Right cardiac atrium (tissue), 5 donors: ENCODE measurements at regions not wholly inside any gene's neighbourhood (a gene's known extent, or its start where the extent isn't known, plus 50 kb on each side); places are given as distances from the start of the nearest gene placed in this dataset.
"Not testable (repeated sequence)": the region's sequence is repeated elsewhere in the genome, so short reads cannot be mapped to it uniquely, and the experiment has no call there.

Experiments used
- ATAC-seq, 2 donors: fragments of 200-7000 bp; cut with Tn5 transposase; one replicate each; pipeline versions ENCODE4 v1.8.0 to v1.9.1; 2020; ENCODE audit warnings: moderate library complexity in 2 of 2, mild to moderate bottlenecking in 1 of 2
- DNase-seq, 3 donors: peaks; one replicate each; pipeline ENCODE4 v3.0.0-alpha.2; 2020
- H3K27ac ChIP-seq: one replicate; pipeline ENCODE4 v1.5.1; 2013; ENCODE audit warnings: mild to moderate bottlenecking, low read length, control low read depth, moderate library complexity
- H3K27me3 ChIP-seq: one replicate; pipeline ENCODE4 v1.6.1; 2013; ENCODE audit not compliant: control insufficient read depth, insufficient read depth
- H3K4me1 ChIP-seq: one replicate; pipeline ENCODE4 v1.6.1; 2013; ENCODE audit warnings: low read length; ENCODE audit not compliant: control insufficient read depth, insufficient read depth
- H3K4me3 ChIP-seq: one replicate; pipeline ENCODE4 v1.5.1; 2013; ENCODE audit warnings: low read length, control low read depth
- H3K9me3 ChIP-seq: one replicate; pipeline ENCODE4 v1.6.1; 2013; ENCODE audit warnings: low read length; ENCODE audit not compliant: control insufficient read depth
- WGBS: extraction: QIAGEN DNeasy Blood & Tissue Kit; methylation state at CpG from one replicate; pipeline ENCODE4 v1.1.7; 2013; 5-methylcytosine and 5-hydroxymethylcytosine counted together
- intact Hi-C, 4 donors: fragments of 100-400 bp; cut with DNase I; formaldehyde crosslinking; loops; one replicate each; pipeline versions ENCODE4 v1.11.0 to v1.14.0; 2022 to 2023
- donor health status: healthy with polysubstance abuse.
- donor health status: DM: no; HTN: yes; CAD: no.
- donor health status: DM: no; HTN: no; CAD: no.
- donor health status: DM: no; HTN: yes; CAD: no; lungs with severe emphysema.
- donor health status: DM: yes; HTN: yes; CAD: no.

GRCh38 chr1:144516172-144516571 is 54.7 kb upstream of the NBPF15 start:
- H3K4me1 ChIP-seq, H3K27me3 ChIP-seq, H3K9me3 ChIP-seq, intact Hi-C loops, H3K27ac ChIP-seq, DNase-seq, ATAC-seq, H3K4me3 ChIP-seq: not testable (repeated sequence)
- 88% methylated on average over 3 of the region's 3 CpGs for WGBS

- H3K4me3 ChIP-seq: not testable (repeated sequence)
- 86% methylated on average over 2 of the region's 2 CpGs for WGBS
Measured at GRCh38 chr1:144516906-144517305, 55.4 kb upstream of the NBPF15 start.

GRCh38 chr1:144518439-144518838 is 57.0 kb upstream of the NBPF15 start:
- DNase-seq, H3K27me3 ChIP-seq, H3K4me3 ChIP-seq, H3K9me3 ChIP-seq, intact Hi-C loops, ATAC-seq, H3K27ac ChIP-seq, H3K4me1 ChIP-seq: not testable (repeated sequence)
- WGBS: 79% methylated on average over 8 of the region's 9 CpGs

More at GRCh38 chr1:144516906-144517305, 55.4 kb upstream of the NBPF15 start:
- ATAC-seq, intact Hi-C loops, H3K9me3 ChIP-seq, DNase-seq, H3K27ac ChIP-seq, H3K27me3 ChIP-seq, H3K4me1 ChIP-seq: not testable (repeated sequence)

GRCh38 chr1:144519528-144520189 is 58.2 kb upstream of the NBPF15 start:
- intact Hi-C loops, H3K27ac ChIP-seq, H3K27me3 ChIP-seq, ATAC-seq, H3K9me3 ChIP-seq, H3K4me3 ChIP-seq, H3K4me1 ChIP-seq: not testable (repeated sequence)
- peak in 1 of 3 donors; percentile 21 for DNase-seq
- 32% methylated on average over 10 of the region's 12 CpGs for WGBS

DNA sequence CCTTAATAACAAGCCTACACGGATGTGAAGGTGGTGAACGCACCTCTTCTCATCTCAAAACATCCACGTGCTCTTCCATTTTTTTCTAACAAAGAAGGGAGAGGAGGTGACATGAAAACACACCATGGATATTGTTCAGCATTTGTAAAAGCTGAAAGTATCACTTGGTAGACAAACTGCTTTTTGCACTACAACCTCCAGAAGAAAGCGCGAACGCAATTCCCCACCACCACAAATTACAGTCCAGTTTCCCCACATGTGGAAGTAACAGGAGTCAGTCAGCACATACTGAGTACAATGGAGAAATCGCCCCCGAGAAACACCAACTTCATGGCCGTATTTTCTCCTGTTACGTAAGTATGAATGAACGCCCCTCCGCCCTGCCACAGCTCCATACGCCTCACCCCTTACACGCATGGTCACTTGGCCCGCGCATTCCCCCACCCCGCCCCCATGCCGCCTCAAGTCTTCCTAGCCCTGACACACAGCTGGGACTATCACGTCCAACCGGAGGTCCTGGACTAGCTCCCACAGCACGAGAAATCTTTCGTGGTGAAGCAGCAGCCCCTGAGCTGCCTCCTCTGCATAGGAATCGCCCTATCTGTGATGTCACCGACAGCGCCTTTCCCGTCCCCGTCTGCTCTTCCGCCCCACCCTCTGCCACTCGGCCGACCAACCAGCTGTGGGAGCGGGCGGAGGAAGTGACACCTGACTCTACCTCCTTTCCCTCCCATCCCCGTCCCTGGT is 62.4 kb upstream of the NBPF15 start:
- H3K27me3 ChIP-seq, H3K4me1 ChIP-seq, H3K4me3 ChIP-seq, intact Hi-C loops, H3K9me3 ChIP-seq: not testable (repeated sequence)
- DNase-seq: peak in 2 of 3 donors; percentile 43 to 46
- ATAC-seq: peak; percentile 31 to 67
- 12% methylated on average over 30 of the region's 33 CpGs for WGBS
- peak overlapping the region; percentile 37 for H3K27ac ChIP-seq

DNA sequence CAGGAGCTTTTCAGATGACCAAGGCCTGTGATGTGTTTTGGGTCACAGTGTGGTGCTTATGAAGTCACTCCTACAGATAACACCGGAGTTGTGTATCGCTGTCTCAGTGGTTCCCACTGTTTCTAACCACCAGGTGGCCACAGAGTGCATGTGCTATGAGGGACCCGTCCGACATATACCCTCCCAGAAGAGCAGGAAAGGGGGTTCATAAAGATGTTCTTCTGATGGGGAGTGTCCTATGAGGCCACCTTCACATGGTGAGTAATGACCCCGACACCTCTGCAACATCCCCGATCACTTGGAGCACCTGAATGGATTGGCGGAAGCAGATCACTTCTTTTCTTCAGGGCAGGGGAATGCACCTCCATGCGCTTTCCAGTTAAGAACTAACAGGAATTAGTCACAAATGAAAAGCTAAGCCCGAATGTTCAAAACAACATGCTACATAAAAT is 60.5 kb upstream of the PPIAL4F start:
- H3K27ac ChIP-seq, H3K4me3 ChIP-seq, H3K27me3 ChIP-seq, H3K4me1 ChIP-seq, DNase-seq, intact Hi-C loops, H3K9me3 ChIP-seq: not testable (repeated sequence)
- peak; percentile 35 to 43 for ATAC-seq
- WGBS: 26% methylated on average over 9 of the region's 9 CpGs

GRCh38 chr1:144533480-144533879 is 59.2 kb upstream of the PPIAL4F start:
- DNase-seq, H3K9me3 ChIP-seq, ATAC-seq, H3K27me3 ChIP-seq, H3K27ac ChIP-seq, H3K4me1 ChIP-seq, intact Hi-C loops, H3K4me3 ChIP-seq: not testable (repeated sequence)
- 56% methylated on average over 3 of the region's 3 CpGs for WGBS

GRCh38 chr1:144534286-144534685 is 58.4 kb upstream of the PPIAL4F start:
- H3K9me3 ChIP-seq, H3K4me3 ChIP-seq, intact Hi-C loops, ATAC-seq, H3K27ac ChIP-seq, H3K27me3 ChIP-seq, H3K4me1 ChIP-seq, DNase-seq: not testable (repeated sequence)
- WGBS: 70% methylated on average over 1 of the region's 1 CpG

- ATAC-seq, H3K9me3 ChIP-seq, intact Hi-C loops, H3K27me3 ChIP-seq, H3K4me3 ChIP-seq, H3K4me1 ChIP-seq, H3K27ac ChIP-seq, DNase-seq: not testable (repeated sequence)
- 84% methylated on average over 1 of the region's 1 CpG for WGBS
Measured at GRCh38 chr1:144536677-144537076, 56.0 kb upstream of the PPIAL4F start.

- WGBS: 78% methylated on average over 4 of the region's 5 CpGs
- intact Hi-C loops, DNase-seq, H3K9me3 ChIP-seq, ATAC-seq, H3K4me3 ChIP-seq, H3K27ac ChIP-seq, H3K27me3 ChIP-seq, H3K4me1 ChIP-seq: not testable (repeated sequence)
Measured at GRCh38 chr1:144537234-144537633, 55.5 kb upstream of the PPIAL4F start.

GRCh38 chr1:144538736-144539135 is 54.0 kb upstream of the PPIAL4F start:
- H3K27me3 ChIP-seq, H3K4me3 ChIP-seq, H3K9me3 ChIP-seq, intact Hi-C loops, H3K4me1 ChIP-seq, H3K27ac ChIP-seq, ATAC-seq, DNase-seq: not testable (repeated sequence)
- 93% methylated on average over 6 of the region's 6 CpGs for WGBS
